CD4-positive, alpha-beta T cell treated with Interleukin-17A for 1 hour (primary cell): ENCODE measurements at regions not wholly inside any gene's neighbourhood (a gene's known extent, or its start where the extent isn't known, plus 50 kb on each side); places are given as distances from the start of the nearest gene placed in this dataset.
"Not testable (repeated sequence)": the region's sequence is repeated elsewhere in the genome, so short reads cannot be mapped to it uniquely, and the experiment has no call there.

Source experiments
- DNase-seq: peaks from one replicate; pipeline ENCODE4 v3.0.0-alpha.2; 2020

DNA sequence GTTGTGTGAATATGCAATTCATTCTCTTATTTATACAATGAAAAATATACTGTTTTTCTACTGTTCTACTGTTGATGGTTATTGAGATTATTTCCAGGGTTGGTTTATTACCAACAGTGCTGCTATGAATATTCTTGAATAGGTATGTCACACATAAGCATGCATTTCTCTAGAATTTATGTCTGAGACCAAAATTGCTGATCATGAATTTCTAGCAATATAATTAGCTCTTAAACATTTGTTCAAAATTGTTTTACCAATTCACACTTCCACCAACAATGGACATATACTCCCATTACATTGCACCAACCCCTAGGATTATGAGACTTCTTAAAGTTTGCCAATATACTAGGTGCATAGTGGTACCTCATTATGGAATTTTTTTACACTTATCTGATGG, 164.1 kb upstream of the KCNQ5 start:
- no peak for DNase-seq

DNA sequence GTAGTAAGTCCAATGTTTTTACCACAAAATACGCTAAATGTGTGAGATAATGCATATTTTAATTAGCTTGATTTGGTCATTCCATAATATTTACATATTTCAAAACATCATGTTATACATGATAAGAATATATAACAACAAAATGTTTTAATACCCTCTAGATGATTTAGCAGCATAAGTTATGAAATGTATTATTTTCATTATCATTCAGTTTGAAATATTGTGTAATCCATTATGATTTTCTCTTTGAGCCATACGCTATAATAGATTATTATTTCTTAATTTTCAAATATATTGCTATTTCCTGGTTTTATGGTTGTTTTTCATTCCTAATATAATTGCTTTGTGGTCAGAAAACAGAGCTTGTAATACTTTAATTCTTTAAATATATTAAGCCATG, 163.3 kb upstream of the KCNQ5 start:
- no peak for DNase-seq

DNA sequence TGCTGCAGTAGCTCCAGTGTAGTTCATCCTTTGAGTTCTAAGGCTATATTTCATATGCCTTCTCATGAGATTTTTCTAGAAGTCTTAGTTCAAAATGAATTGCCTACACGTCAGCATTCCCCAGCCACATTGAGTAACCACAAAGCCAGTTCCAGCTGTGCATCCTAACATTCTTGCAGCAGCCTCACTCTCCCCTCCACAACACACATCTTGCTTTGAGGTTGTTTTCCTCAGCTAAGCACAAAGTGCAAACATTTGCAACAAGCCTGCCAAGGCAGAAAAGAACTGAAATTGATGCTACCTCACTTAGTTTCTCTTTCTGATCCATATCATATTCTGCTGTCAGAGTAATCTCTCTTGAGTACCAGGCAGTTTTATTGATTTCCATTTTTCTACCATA, 160.7 kb upstream of the KCNQ5 start:
- no peak for DNase-seq

DNA sequence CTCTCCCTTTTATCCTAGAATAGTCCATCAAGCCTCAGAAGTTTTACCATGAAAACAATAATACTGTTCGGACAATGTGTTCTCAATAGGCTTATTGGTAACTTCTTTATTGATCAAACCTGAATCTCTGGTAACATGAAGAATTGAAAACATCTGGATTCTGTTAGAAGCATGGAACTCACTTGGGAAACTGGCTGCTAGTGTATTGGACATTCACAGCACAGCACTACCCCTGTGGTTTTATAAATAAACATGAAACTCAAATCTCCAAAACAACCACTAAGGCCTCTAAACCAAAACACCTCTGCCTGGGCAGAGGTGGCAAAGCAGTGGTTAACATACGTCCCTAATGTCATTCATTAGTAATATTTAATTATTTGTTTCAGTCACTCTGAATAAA, 157.6 kb upstream of the KCNQ5 start:
- no peak for DNase-seq

DNA sequence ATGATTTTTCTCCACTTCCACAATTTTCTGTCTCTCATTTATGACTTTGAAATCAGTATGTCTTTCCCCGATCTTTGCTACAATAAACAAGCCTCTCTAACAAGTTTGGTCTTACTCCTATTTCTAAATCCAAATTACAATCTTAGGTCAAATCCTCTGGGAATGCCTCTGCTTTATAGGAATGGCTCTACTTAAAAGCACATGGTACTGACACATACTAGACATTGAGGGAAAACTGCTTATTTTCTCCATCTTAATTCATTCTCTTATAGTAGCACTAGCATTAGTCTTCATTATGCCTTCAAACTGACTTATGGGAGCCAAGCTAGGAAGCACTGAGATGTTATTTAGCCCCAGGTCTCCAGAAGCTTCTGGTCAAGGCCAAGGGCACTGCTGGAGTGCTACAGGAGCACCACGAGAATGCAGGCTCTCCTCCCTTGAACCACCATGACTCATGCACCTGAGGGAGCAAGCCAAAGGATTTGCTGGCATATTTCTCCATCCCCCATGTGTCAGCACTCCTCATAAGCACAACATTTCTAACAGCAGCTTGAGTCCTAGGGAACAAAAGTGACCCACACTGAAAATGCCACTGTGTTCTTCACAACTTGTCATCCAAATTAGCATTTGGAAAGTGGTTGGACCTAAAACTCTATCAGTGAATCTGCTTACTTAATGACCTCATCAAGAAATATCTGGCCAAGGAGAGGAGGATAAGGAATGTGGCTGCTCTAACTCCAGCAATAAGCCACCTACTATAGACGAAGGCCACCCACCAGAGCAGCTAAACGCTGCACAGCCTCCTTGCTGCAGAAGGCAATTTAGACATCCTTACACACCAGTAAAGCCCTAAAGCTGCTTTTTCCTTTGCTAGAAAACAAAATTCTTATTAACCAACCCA, 156.8 kb upstream of the KCNQ5 start:
- no peak for DNase-seq

DNA sequence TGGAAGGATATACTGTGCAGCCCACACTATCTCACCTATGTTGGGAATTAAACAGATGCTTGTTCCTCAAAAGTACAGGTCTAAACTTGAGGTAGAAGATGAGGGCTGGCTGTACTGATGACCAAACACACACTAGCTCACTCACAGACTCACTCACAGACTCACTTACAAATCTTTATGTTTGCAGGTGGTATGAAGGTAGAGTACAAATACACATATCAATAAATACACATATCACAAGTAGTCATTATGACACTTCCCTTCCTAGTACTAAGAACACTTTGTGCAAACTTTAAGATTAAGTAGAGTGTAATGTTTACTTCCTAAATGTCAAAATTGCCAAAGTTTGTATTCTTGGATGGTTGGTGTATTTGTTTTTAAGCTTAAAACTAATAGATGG, 155.4 kb upstream of the KCNQ5 start:
- no peak for DNase-seq

DNA sequence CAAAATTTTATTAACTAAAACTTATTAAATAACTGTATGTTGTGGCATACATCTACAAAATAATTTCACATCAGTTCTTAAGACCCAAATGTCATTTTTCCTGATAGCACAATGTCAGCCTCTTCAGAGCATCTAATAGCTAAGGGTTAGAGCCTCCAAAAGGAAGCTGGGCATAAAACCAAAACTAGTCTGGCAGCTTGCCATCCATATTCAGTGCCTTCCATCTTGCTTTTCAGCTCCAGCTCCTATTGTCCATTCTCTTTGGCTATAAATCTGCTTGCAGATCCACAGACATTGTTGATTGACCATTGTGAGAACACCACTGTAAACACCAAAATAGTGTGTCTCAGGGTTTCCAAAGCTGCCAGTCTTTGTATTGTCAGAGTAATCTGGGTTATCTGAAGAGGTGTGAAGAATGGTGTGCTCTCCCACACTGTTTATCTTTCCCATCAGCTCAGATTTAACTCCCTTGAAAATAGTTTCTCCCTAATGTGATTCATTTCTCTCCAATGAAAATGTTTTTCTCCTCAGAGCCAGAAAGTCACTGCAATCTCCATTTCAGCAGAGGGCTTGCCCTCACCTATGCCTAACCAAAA, 154.8 kb upstream of the KCNQ5 start:
- no peak for DNase-seq

DNA sequence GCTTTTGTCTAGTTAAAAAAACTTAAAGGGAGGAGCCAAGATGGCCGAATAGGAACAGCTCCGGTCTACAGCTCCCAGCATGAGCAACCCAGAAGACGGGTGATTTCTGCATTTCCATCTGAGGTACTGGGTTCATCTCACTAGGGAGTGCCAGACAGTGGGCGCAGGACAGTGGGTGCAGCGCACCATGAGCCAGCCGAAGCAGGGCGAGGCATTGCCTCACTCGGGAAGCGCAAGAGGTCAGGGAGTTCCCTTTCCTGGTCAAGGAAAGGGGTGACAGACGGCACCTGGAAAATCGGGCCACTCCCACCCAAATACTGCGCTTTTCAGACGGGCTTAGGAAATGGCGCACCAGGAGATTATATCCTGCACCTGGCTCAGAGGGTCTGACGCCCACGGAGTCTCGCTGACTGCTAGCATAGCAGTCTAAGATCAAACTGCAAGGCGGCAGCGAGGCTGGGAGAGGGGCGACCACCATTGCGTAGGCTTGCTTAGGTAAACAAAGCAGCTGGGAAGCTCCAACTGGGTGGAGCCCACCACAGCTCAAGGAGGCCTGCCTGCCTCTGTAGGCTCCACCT, 152.4 kb upstream of the KCNQ5 start:
- DNase-seq, result not testable (repeated sequence)

DNA sequence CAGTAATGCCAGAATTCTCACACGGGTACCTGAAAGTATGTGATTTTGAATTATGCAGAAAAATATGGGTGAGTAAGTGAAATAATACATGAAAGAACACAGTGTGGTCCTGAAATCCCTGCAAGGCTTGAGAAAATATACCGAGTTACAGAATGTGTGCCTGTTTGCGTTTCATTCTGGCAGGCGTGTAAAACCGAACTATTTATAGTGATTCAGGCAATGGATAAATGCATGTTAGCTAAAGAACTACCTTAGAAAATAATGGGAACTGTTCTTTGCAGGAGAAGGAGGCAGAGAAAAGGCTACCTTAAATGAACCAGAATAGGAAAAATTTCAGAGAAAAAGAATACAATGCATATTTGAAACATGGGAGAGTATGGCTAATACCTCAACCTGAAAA, 145.8 kb upstream of the KCNQ5 start:
- DNase-seq, result no peak

DNA sequence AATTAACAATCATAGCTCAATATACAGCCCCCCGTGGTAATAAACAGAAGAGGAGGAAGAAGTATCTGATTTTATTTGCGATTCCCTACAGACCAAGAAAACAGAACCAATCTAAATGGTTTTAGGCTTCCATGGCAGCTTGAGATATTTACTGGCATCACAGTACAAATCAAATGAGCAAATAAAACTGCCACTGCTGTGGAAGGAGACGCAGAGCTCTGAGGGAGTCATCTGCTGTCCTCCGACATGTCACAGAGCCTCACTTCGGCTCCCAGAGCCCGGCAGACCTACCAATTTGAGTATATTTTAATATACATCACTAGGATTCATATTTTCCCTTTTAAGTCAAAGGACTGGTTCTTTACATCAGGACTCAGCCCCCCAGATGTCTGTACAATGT, 145.2 kb upstream of the KCNQ5 start:
- no peak for DNase-seq

DNA sequence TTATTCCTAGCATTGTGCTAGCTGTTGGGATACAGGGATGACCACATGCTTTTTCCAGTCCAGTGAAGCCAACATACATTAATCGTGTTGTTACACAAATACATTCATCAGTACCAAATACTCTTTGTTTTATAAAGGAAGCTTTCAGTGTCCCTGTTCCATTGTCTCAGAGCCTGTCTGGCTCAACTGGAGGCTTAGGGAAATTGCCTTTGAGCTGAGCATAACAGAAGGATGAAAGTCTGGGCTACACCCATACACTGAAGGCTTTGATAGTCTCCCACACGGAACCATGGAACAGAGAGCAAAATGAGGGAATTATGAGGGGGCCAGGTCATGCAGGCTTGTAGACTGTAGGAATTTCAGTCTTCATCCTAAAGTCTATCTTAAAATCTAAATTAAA, 126.4 kb upstream of the KCNQ5 start:
- DNase-seq, result no peak

DNA sequence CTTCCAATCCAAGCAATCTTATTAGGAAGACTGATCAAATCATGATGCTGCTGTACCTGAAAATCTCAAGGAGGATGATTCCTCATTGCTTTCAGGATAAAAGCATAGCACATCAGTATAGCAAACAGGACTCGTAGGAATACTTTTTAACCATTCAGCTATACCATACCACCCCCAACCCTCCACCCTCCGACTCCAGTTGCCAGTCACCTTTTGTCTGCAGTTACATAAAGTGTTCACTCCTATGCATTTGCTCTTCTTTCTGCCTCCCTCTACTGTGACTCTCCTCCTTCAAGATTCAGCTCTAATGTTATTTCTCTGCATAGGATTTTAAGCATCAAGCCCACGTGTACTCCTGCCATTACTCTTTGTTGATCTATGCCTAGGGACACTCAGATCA, 124.7 kb upstream of the KCNQ5 start:
- no peak for DNase-seq

DNA sequence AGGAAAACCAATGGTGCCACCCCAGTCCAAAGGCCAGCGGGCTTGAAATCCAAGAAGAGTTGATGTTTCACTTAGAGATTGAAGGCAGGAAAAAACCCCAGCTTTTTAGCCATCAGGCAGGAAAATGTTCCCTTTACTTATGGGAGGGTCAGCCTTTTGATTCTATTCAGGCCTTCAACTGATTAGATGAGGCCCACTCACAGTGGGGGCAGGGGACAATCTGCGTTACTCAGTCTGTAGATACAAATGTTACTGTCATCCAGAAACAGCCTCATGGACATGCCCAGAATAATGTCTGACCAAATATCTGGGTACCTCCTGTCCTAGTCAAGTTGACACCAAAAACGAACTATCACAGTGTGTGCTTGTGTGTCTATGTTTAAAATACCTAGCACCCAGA, 121.2 kb upstream of the KCNQ5 start:
- no peak for DNase-seq

DNA sequence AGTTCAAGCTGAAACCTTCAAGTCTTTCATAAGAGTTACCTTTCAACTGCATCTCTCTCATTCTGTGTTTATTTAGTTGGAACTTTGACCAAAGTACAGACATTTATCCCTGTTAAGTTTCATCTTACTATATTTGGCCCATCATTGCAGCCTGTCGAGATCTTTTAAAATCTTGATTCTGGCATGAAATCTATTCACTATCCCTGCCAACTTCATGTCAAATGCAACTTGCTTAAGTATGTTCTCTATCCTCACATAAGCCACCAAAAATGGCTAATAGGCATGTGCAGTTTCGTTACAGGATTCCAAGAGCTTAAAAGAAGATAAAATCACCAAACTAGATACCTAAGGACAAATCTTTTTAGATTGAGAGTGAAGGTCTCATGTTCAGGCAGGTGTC, 117.5 kb upstream of the KCNQ5 start:
- DNase-seq, result no peak

DNA sequence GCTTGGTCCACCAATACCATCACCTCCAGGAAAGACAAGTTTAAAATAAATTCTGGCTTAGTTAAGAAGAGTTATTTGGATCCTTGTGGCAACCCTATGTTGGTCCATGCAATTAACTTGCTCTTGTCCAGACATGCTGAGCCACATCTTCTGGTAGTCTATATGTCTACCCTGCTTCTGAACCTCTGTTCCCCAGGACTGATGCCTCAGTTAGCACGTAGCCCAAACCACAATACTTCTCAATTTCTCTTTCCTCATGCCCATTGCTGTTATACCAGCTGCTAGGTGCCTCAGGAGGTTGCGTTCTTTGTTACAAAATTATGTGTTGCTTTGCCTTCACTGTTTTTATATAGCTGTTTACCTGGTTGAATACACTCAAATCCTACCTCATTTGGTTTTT, 116.4 kb upstream of the KCNQ5 start:
- no peak for DNase-seq

DNA sequence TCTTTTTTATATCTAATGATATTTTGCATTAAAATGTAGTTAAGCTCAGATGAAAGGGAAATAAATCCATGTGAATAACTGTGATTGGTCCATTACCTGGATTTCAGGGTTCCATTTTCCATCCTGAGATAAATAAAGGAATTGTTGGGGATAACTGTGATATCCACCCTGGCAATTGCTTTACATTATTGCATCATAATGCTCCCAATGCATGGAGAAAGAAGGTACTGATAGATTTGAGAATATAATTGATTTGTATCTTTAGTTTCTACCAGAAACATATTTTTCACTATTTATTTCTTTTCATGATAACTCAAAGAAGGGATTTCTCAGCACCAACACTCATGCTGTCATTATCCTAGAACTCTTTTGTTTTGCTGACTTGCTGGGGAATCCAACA, 102.0 kb upstream of the KCNQ5 start:
- DNase-seq, result no peak

DNA sequence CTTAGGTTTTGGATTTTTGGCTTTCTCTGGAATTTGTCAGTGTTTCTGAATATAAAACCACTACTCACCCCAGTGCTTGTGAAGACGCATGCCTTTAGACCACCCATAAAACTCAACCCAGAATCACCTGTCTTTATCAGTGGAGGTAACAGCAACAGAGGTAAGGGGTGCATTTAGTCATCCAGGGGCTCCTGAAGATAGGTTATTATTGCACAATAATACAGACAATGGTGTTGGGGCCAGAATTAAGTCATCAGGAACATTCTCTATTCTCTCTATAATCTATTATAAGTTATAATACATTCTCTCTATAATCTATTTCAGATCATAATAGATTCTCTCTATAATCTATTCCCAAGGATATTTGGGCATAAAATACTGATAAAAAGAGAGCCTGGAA, 100.2 kb upstream of the KCNQ5 start:
- DNase-seq, result no peak

DNA sequence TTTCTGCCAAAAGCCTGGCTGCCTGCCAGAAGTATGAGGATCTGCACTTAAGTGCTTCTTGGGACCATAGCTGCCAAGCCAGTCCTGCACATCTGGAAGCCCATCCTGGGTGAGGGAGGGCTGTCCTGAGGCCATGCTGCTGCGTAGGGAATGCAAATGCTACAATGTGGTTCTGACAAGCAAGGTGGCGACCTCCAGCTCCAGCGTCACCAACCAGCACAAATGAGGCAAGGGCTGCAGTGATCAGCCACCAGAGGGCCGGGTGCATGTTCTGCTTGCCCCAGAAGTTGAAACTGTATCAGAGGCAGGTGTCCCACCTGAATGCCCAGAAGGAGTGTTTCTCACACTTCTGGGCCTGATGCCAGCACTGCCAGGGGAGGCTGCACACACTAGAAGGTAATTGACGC, 99.1 kb upstream of the KCNQ5 start:
- peak; percentile 12 for DNase-seq

DNA sequence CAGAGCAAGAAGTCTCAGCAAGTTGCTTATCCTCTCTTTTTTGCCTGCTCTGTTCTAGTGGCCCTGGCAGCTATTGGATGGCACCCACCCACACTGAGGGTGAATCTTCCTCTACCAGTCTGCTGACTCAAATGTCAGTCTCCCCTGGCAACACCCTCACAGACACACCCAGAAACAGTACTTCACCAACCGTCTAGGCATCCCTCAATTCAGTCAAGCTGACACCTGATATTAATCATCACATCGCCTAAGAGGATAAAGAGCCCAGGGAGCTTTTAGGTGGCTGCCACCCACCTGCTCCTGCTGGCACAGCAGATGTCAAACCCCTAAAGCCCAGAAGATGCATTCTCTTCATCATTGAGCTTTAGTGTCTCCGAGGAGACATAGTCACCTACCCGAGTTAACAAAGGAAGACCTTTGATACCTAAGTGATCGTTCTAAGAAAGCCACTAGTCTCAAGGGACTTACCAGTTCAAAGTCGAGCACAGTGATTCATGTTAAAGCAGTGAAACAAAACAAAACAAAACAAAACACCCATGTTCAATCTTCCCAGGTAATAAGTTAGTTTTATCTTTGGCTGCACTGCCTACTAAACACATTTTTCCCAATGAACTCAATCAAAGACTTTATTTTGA, 97.7 kb upstream of the KCNQ5 start:
- no peak for DNase-seq

DNA sequence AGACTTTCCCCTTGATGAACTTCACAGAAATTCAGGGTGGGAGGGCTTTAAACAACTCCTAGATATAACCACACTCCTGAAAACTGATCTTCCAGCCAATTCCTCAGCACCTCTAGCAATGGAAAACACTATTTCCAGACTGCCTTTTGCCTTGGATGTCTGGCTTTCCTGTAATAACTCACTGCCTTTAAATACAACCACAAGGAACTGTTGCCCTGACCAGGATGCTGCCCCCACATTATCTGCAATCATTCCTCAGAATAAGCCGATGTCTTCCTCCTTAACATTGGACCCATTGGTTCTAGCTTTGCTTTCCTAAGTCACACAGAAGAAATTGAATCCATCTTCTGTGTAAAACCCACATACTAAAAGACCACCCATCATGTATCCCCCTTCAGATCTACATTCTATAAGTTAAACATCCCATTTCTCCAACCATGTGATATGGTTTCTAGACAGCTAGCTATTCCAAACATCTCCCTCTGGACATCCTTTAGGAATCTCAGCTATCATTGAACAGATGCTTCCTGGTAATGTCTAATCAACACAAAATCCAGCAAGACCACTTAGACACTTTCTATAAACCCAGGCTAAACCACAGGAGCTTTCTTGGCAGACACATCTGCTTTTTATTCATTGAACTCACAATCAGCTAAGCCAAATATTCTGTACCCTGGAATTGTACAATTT, 95.9 kb upstream of the KCNQ5 start:
- DNase-seq, result no peak

DNA sequence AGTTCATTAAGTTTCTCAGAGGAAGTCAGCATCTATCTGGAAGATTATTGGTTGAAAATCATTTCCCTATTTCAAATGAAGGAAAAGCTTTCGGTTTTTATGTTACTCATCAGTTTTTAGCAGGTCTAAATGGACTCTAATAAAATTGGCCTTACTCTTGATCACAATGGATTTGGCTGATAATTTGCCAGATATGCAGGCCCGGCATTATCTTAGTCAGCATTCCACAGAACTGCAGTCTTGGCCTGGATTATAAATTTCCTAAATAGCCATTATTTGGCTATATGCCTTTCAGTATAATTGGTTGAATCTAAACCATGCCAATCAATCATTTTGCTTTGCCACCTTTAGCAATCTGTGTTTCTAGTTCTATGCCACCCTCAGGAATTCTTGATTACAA, 91.7 kb upstream of the KCNQ5 start:
- no peak for DNase-seq

DNA sequence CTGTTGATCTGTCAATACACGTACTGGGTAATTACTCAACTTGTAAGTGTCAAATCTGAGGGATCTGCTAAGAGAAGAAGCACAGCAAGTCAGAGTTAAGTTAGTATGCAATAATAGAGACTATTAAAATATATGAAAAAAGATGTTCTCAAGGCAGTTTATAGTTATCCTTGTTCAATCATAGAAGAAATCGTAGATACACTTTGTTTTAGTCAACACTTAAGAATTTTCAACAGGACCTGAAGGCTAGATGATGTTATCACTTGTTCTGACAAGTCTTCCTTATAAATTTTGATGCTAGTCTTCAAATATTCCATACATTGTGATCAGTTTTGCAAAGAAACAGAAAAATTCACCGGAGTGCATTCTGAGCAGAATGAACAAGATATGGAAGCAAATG, 91.1 kb upstream of the KCNQ5 start:
- DNase-seq, result no peak

DNA sequence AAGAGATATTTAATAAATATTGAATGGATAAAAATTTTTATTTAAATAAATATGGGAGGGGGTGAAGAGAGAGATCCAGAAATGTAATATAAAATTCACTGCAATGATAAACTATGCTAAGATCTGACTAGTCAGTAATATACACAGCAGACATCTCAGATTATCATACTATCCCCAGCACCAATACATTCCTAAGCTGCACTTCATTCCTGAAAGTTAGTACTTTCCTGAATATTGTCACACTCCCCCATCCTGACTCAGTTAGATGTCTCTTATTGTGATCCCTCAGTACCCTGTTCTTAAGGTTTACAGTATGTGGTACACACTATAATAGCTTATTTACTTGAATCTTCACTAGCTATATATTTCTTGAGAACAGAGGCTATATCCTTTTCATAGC, 88.3 kb upstream of the KCNQ5 start:
- DNase-seq, result no peak
